Lower leg skin (tissue), 4 donors: ENCODE measurements at regions not wholly inside any gene's neighbourhood (a gene's known extent, or its start where the extent isn't known, plus 50 kb on each side); places are given as distances from the start of the nearest gene placed in this dataset.
"Not testable (repeated sequence)": the region's sequence is repeated elsewhere in the genome, so short reads cannot be mapped to it uniquely, and the experiment has no call there.

Experiments
- DNase-seq, 2 donors: peaks; one replicate each; pipeline ENCODE4 v3.0.0-alpha.2; 2019; ENCODE audit warnings: low spot score in 2 of 2
- H3K4me3 ChIP-seq: fragments of 200-600 bp; sonication (generic); 2 replicates; pipeline ENCODE4 v1.5.1; 2017; ENCODE audit warnings: mild to moderate bottlenecking, low read depth; ENCODE audit not compliant: poor library complexity, severe bottlenecking
- POLR2A ChIP-seq, 2 donors: fragments of 450-650 bp; IDR thresholded peaks; one replicate each; pipeline ENCODE4 v1.6.1; 2016 to 2017; ENCODE audit warnings: antibody characterized with exemption in 2 of 2, mild to moderate bottlenecking in 1 of 2, moderate library complexity in 1 of 2
- WGBS, 2 donors: methylation state at CpG; one replicate each; pipeline ENCODE4 v1.1.5; 2018; 5-methylcytosine and 5-hydroxymethylcytosine counted together
- intact Hi-C: fragments of 100-400 bp; cut with DNase I; formaldehyde crosslinking; loops from one replicate; pipeline ENCODE4 v1.15.0; 2023; ENCODE audit warnings: low total_unique reads
- TF ChIP-seq, protein P1 (sequence below), 3 donors: fragments of 450-650 bp; IDR thresholded peaks; one replicate each; pipeline ENCODE4 v1.5.1; 2016; ENCODE audit warnings: antibody characterized with exemption in 3 of 3, mild to moderate bottlenecking in 3 of 3, moderate library complexity in 2 of 3

DNA sequence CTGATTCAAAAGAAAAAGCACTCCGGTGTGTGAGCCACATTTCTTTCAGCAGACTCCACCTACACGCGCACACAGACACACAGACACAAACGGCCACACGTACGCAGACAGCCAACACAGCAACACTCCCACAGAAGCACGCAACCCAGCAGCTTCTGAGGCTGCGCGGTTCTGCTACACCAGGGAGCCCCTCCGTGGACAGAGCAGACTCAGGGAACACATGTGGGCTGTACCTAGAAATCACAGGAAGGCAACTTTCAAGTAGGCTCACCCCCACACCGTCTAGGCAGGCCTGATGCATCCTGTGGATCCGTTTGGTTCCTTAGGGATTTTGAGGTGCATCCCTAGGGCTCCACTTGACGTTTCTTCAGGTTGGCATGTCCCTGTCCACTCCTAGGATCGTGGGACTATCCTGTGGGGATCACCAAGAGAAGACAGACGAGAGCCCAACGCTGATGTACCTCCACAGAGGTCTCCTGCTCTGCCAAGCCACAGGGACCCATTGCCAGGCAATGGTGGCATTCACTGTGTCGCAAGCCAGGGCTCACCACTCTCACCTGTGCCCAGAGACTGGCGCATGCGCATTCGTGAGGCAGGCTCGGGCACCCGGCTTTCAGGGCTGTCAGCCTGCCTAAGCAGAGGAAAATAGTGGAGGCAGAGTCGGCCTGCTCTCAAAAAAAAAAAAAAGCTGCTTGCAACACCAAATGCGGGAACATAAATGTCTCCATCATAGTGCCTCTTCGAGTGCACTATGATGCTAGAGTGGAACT lies 2333.3 kb downstream of the TP53TG3F start:
- DNase-seq, result no peak
- 75 to 83% methylated on average over 25 of the region's 25 CpGs for WGBS, 2 donors
- intact Hi-C loops, result no loop called here
- TF ChIP-seq, protein P1, sequence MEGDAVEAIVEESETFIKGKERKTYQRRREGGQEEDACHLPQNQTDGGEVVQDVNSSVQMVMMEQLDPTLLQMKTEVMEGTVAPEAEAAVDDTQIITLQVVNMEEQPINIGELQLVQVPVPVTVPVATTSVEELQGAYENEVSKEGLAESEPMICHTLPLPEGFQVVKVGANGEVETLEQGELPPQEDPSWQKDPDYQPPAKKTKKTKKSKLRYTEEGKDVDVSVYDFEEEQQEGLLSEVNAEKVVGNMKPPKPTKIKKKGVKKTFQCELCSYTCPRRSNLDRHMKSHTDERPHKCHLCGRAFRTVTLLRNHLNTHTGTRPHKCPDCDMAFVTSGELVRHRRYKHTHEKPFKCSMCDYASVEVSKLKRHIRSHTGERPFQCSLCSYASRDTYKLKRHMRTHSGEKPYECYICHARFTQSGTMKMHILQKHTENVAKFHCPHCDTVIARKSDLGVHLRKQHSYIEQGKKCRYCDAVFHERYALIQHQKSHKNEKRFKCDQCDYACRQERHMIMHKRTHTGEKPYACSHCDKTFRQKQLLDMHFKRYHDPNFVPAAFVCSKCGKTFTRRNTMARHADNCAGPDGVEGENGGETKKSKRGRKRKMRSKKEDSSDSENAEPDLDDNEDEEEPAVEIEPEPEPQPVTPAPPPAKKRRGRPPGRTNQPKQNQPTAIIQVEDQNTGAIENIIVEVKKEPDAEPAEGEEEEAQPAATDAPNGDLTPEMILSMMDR (IDR thresholded peaks at IDR 0.05), result no peak
- no peak for TF ChIP-seq POLR2A (IDR thresholded peaks at IDR 0.05)
- no peak overlapping the region for H3K4me3 ChIP-seq

DNA sequence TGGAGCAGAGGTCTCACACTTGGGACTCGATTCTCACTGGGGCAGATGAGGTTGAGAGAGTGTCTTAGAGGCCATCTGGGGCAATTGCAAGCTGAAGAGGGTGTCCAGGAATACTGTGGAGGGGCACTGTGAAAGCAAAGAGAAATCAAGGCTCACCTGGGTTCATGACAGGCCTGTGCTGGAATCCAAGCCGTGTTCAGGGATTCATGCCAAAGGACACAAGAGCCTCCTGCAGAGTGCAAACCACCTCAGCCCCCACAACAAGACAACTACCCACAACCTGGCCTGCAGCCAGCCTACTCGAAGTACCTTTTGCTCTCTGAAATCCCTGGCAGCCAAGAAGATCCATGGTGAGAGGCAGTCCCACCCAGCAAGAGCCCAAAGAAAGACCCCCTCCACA lies 2334.2 kb downstream of the TP53TG3F start:
- DNase-seq, result no peak
- 33 to 52% methylated on average over 3 of the region's 3 CpGs for WGBS, 2 donors
- intact Hi-C loops, result no loop called here
- no peak for TF ChIP-seq POLR2A (IDR thresholded peaks at IDR 0.05)
- TF ChIP-seq, protein P1 (IDR thresholded peaks at IDR 0.05), result no peak
- H3K4me3 ChIP-seq, result no peak overlapping the region

DNA sequence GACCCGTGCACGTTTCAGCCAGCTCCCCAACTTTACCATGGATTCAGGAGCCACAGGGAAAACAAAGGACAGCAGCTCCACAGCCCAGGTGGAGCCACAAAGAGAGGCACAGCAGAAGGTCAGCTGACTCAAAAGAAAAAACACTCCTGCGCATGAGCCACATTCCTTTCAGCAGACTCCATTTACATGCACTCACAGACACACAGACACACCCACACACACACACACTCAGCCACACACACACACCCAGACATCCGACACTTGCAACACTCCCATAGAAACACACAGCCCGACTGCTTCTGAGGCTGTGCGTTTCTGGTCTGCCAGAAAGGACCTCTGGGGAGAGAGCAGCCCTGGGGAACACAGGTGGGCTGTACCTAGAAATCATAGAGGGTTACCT lies 2335.5 kb downstream of the TP53TG3F start:
- 44 to 57% methylated on average over 6 of the region's 6 CpGs for WGBS, 2 donors
- no peak for DNase-seq
- intact Hi-C loops, result no loop called here
- TF ChIP-seq POLR2A (IDR thresholded peaks at IDR 0.05), result no peak
- no peak overlapping the region for H3K4me3 ChIP-seq

DNA sequence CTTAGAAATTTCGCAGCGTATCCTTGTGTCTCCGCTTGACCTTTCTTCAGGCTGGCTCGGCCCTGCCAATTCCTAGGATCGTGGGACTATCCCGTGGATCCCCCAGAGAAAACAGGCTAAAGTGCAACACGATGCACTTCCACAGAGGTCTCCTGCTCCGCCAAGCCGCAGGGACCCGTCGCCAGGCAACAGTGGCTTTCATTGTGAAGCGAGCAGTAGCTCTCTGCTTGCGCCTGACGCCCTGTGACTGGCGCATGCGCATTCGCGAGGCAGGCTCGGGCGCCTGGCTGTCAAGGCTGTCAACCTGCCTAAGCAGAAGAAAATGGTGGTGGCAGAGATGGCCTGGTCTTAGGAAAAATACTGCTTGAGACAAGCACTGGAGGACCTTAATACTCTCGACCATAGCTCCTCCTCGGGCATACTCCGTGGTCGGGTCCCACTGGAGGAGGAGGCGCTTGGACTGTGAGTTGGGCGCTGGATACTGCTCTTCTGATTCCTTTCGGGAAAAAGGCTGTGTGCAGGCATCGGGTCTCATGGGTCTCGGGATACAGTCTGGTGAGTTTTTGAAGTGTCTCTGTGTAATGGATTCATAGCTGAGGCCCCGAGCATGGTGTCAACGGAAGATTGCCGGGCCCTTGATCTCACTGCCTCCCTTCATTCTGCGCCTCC lies 2336.1 kb downstream of the TP53TG3F start:
- DNase-seq, result no peak
- no peak overlapping the region for H3K4me3 ChIP-seq
- intact Hi-C loops, result no loop called here
- no peak for TF ChIP-seq POLR2A (IDR thresholded peaks at IDR 0.05)
- TF ChIP-seq, protein P1 (IDR thresholded peaks at IDR 0.05), result no peak
- 70 to 82% methylated on average over 33 of the region's 33 CpGs for WGBS, 2 donors

DNA sequence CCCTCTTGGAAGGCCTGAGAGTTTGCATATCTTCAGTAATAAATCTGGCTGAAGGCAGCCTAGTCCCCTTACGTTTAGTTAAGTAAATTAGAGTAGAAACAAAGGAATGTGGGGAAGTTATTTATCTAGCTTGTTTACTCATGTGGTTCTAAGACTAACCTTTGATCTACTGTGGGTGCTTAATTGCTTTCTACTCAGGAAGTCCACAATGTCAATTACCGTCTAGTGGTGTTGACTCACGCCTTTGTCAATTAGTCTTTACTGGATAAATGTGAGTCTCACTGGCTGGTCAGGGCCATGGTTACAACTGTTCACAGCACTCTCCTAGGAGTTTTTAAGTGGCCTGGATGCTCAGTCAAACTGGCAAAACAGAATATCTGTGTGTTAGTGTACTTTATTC lies 2338.4 kb downstream of the TP53TG3F start:
- intact Hi-C loops, result no loop called here

DNA sequence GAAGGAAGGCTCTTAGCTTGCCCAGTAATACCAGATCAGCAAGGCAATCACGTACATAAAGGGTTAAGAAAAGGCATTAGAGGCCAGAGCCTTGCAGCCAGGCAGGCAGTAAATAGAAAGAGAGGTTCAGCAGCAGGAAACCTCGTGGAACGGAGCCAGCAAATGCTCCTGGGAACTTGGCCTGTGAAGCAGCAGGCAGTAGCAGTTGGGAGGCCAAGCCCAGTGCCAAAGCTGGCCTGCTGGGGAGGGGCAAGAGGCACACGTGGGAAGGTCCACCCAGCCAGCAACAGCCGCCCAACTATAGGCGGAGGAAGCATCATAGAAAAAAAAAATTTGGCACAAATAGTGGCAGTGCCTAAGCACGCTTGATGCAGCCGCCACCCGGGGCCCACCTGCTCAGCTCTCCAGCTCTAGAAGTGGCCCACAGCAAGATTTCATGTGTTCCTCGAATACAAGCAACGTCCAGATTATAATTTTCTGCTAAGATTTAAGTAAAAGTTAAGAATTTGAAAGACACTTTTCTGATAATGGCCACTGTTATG lies 2339.5 kb downstream of the TP53TG3F start:
- intact Hi-C loops, result no loop called here
- DNase-seq, result peak in 1 of 2 donors; percentile 83
- no peak for TF ChIP-seq POLR2A (IDR thresholded peaks at IDR 0.05)
- WGBS, 2 donors, result 51% methylated on average over 11 of the region's 11 CpGs
- no peak overlapping the region for H3K4me3 ChIP-seq

More for the DNA sequence above, 2338.4 kb downstream of the TP53TG3F start:
- no peak overlapping the region for H3K4me3 ChIP-seq
- WGBS, 2 donors, result 67 to 71% methylated on average over 3 of the region's 3 CpGs
- DNase-seq, result no peak
- TF ChIP-seq, protein P1 (IDR thresholded peaks at IDR 0.05), result no peak
- TF ChIP-seq POLR2A (IDR thresholded peaks at IDR 0.05), result no peak

DNA sequence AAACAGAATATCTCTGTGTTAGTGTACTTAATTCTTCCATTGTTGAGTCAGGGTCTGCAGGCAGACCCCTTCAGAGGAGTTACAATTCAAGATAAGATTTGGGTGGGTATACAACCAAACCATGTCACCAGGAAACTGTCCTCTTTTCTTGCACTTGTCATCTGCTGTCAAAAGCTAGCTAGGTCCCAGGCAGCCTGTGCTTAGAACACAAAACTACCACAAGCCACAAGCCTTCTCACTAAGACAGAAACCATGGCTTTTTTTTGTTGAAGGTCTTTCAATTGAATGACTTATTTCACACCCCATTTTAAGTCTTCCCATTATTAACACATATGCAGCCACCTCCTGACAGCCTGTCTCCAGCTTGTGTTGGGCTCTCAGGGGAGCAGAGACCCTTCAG lies 2345.1 kb downstream of the TP53TG3F start:
- DNase-seq, intact Hi-C loops: not testable (repeated sequence)

More for the DNA sequence above, 2345.1 kb downstream of the TP53TG3F start:
- not testable (repeated sequence) for H3K4me3 ChIP-seq
